ENCODE measurements at regions not wholly inside any gene's neighbourhood (a gene's known extent, or its start where the extent isn't known, plus 50 kb on each side); places are given as distances from the start of the nearest gene placed in this dataset.
A peak's percentile ranks its signal among the peaks of the same experiment; 100 is the strongest.

- no peaks in the 10 kb centered on the region for H3K4me1 ChIP-seq (ENCODE audit: control insufficient read depth, low read depth, low read length)
- no peak overlapping the region for H3K56ac ChIP-seq (ENCODE audit: low read length)
- no peak overlapping the region for H2AK5ac ChIP-seq (ENCODE audit: low read length)
- no peak overlapping the region for H2BK5ac ChIP-seq (ENCODE audit: low read length)
- no peak overlapping the region for H3K18ac ChIP-seq (ENCODE audit: low read length)
- H3K79me2 ChIP-seq (ENCODE audit: control insufficient read depth, insufficient read depth, low read length): no peaks in the 10 kb centered on the region
- no peak overlapping the region for H3K4ac ChIP-seq (ENCODE audit: low read depth, low read length)
- H3K23ac ChIP-seq (ENCODE audit: low read length): no peak overlapping the region
- H3K4me2 ChIP-seq (ENCODE audit: low read length): no peak overlapping the region
- no peak overlapping the region for H3K4me3 ChIP-seq (ENCODE audit: low read length)
- no peak overlapping the region for H4K5ac ChIP-seq (ENCODE audit: low read length)
- no CpG with 5 or more reads among the region's 1 CpG for WGBS (ENCODE audit: extremely low coverage, insufficient coverage, low lambda C conversion rate)
- H3K9ac ChIP-seq (ENCODE audit: low read length): no peak overlapping the region
- no peaks in the 10 kb centered on the region for H3K36me3 ChIP-seq (ENCODE audit: control insufficient read depth, insufficient read depth, low read length)
- H3K79me1 ChIP-seq (ENCODE audit: low read length): no peaks in the 10 kb centered on the region
- no peak for DNase-seq
- no peak overlapping the region for H2BK15ac ChIP-seq (replicated peaks; ENCODE audit: low read depth)
- no peak overlapping the region for H4K8ac ChIP-seq (ENCODE audit: low read depth, low read length)
- H3K27me3 ChIP-seq (ENCODE audit: insufficient read depth, low read length, poor library complexity): no peaks in the 10 kb centered on the region
- H3K27ac ChIP-seq (ENCODE audit: low read depth, low read length): no peak overlapping the region
- no peak overlapping the region for H2BK120ac ChIP-seq (ENCODE audit: low read depth, low read length)
Observed at GRCh38 chr11:105241136-105241535, 101.6 kb upstream of the CARD18 start.

GRCh38 chr11:105236664-105237063 is 97.1 kb upstream of the CARD18 start:
- Histone ChIP-seq H3K79me2 (ENCODE audit: control insufficient read depth, insufficient read depth, low read length) (no peaks in the 10 kb centered on the region), H3K9ac (ENCODE audit: low read length) (no peak overlapping the region), H2BK15ac (replicated peaks; ENCODE audit: low read depth) (no peak overlapping the region), H3K56ac (ENCODE audit: low read length) (no peak overlapping the region), H4K8ac (ENCODE audit: low read depth, low read length) (no peak overlapping the region), H3K4me1 (ENCODE audit: control insufficient read depth, low read depth, low read length) (no peaks in the 10 kb centered on the region), H4K5ac (ENCODE audit: low read length) (no peak overlapping the region), H2AK5ac (ENCODE audit: low read length) (no peak overlapping the region), H3K27ac (ENCODE audit: low read depth, low read length) (no peak overlapping the region), H2BK120ac (ENCODE audit: low read depth, low read length) (no peak overlapping the region), H3K27me3 (ENCODE audit: insufficient read depth, low read length, poor library complexity) (no peaks in the 10 kb centered on the region), H3K4ac (ENCODE audit: low read depth, low read length) (no peak overlapping the region), H2BK5ac (ENCODE audit: low read length) (no peak overlapping the region), H3K79me1 (ENCODE audit: low read length) (no peaks in the 10 kb centered on the region), H3K18ac (ENCODE audit: low read length) (no peak overlapping the region), H3K4me3 (ENCODE audit: low read length) (no peak overlapping the region), H3K4me2 (ENCODE audit: low read length) (no peak overlapping the region), H3K36me3 (ENCODE audit: control insufficient read depth, insufficient read depth, low read length) (no peaks in the 10 kb centered on the region), H3K23ac (ENCODE audit: low read length) (no peak overlapping the region)
- no peak for DNase-seq
- WGBS (ENCODE audit: extremely low coverage, insufficient coverage, low lambda C conversion rate): no CpG with 5 or more reads among the region's 2 CpGs

GRCh38 chr11:105233285-105233684 is 93.7 kb upstream of the CARD18 start:
- no peak overlapping the region for H3K4ac ChIP-seq (ENCODE audit: low read depth, low read length)
- H2BK120ac ChIP-seq (ENCODE audit: low read depth, low read length): no peak overlapping the region
- no peak for DNase-seq

GRCh38 chr11:105232021-105232420 is 92.5 kb upstream of the CARD18 start:
- no peak overlapping the region for H3K4me2 ChIP-seq (ENCODE audit: low read length)
- H3K27me3 ChIP-seq (ENCODE audit: insufficient read depth, low read length, poor library complexity): no peaks in the 10 kb centered on the region
- H3K56ac ChIP-seq (ENCODE audit: low read length): no peak overlapping the region
- no peak overlapping the region for H3K27ac ChIP-seq (ENCODE audit: low read depth, low read length)
- no CpG with 5 or more reads among the region's 1 CpG for WGBS (ENCODE audit: extremely low coverage, insufficient coverage, low lambda C conversion rate)
- no peak overlapping the region for H3K4me3 ChIP-seq (ENCODE audit: low read length)
- no peaks in the 10 kb centered on the region for H3K36me3 ChIP-seq (ENCODE audit: control insufficient read depth, insufficient read depth, low read length)
- H3K23ac ChIP-seq (ENCODE audit: low read length): no peak overlapping the region
- H3K79me2 ChIP-seq (ENCODE audit: control insufficient read depth, insufficient read depth, low read length): no peaks in the 10 kb centered on the region
- H2BK15ac ChIP-seq (replicated peaks; ENCODE audit: low read depth): no peak overlapping the region
- no peak overlapping the region for H3K9ac ChIP-seq (ENCODE audit: low read length)
- DNase-seq: no peak
- no peak overlapping the region for H3K4ac ChIP-seq (ENCODE audit: low read depth, low read length)
- H4K8ac ChIP-seq (ENCODE audit: low read depth, low read length): no peak overlapping the region
- no peak overlapping the region for H2BK5ac ChIP-seq (ENCODE audit: low read length)
- H3K4me1 ChIP-seq (ENCODE audit: control insufficient read depth, low read depth, low read length): no peaks in the 10 kb centered on the region
- H3K79me1 ChIP-seq (ENCODE audit: low read length): no peaks in the 10 kb centered on the region
- H3K18ac ChIP-seq (ENCODE audit: low read length): no peak overlapping the region
- no peak overlapping the region for H2BK120ac ChIP-seq (ENCODE audit: low read depth, low read length)
- no peak overlapping the region for H4K5ac ChIP-seq (ENCODE audit: low read length)
- H2AK5ac ChIP-seq (ENCODE audit: low read length): no peak overlapping the region

More at GRCh38 chr11:105233285-105233684, 93.7 kb upstream of the CARD18 start:
- H3K9ac ChIP-seq (ENCODE audit: low read length): no peak overlapping the region
- no peak overlapping the region for H3K27ac ChIP-seq (ENCODE audit: low read depth, low read length)
- no peak overlapping the region for H2BK5ac ChIP-seq (ENCODE audit: low read length)
- H3K18ac ChIP-seq (ENCODE audit: low read length): no peak overlapping the region
- H4K8ac ChIP-seq (ENCODE audit: low read depth, low read length): no peak overlapping the region
- H3K27me3 ChIP-seq (ENCODE audit: insufficient read depth, low read length, poor library complexity): no peaks in the 10 kb centered on the region
- H3K23ac ChIP-seq (ENCODE audit: low read length): no peak overlapping the region
- no peaks in the 10 kb centered on the region for H3K79me2 ChIP-seq (ENCODE audit: control insufficient read depth, insufficient read depth, low read length)
- H3K4me1 ChIP-seq (ENCODE audit: control insufficient read depth, low read depth, low read length): no peaks in the 10 kb centered on the region
- H3K4me2 ChIP-seq (ENCODE audit: low read length): no peak overlapping the region
- no peak overlapping the region for H4K5ac ChIP-seq (ENCODE audit: low read length)
- no peak overlapping the region for H2BK15ac ChIP-seq (replicated peaks; ENCODE audit: low read depth)
- no peak overlapping the region for H3K56ac ChIP-seq (ENCODE audit: low read length)
- no peaks in the 10 kb centered on the region for H3K36me3 ChIP-seq (ENCODE audit: control insufficient read depth, insufficient read depth, low read length)
- no peak overlapping the region for H3K4me3 ChIP-seq (ENCODE audit: low read length)
- H3K79me1 ChIP-seq (ENCODE audit: low read length): no peaks in the 10 kb centered on the region
- H2AK5ac ChIP-seq (ENCODE audit: low read length): no peak overlapping the region
- WGBS (ENCODE audit: extremely low coverage, insufficient coverage, low lambda C conversion rate): no CpG with 5 or more reads among the region's 1 CpG

GRCh38 chr11:105230586-105230985 is 91.0 kb upstream of the CARD18 start:
- no peak overlapping the region for H3K56ac ChIP-seq (ENCODE audit: low read length)
- H3K4ac ChIP-seq (ENCODE audit: low read depth, low read length): no peak overlapping the region
- no peak overlapping the region for H3K23ac ChIP-seq (ENCODE audit: low read length)
- no peaks in the 10 kb centered on the region for H3K4me1 ChIP-seq (ENCODE audit: control insufficient read depth, low read depth, low read length)
- no peaks in the 10 kb centered on the region for H3K36me3 ChIP-seq (ENCODE audit: control insufficient read depth, insufficient read depth, low read length)
- H3K18ac ChIP-seq (ENCODE audit: low read length): no peak overlapping the region
- H3K27me3 ChIP-seq (ENCODE audit: insufficient read depth, low read length, poor library complexity): no peaks in the 10 kb centered on the region
- H4K8ac ChIP-seq (ENCODE audit: low read depth, low read length): no peak overlapping the region
- no peak overlapping the region for H4K5ac ChIP-seq (ENCODE audit: low read length)
- no peak overlapping the region for H3K9ac ChIP-seq (ENCODE audit: low read length)
- H2BK120ac ChIP-seq (ENCODE audit: low read depth, low read length): no peak overlapping the region
- H3K79me1 ChIP-seq (ENCODE audit: low read length): no peaks in the 10 kb centered on the region
- no peak overlapping the region for H3K4me3 ChIP-seq (ENCODE audit: low read length)
- H2BK15ac ChIP-seq (replicated peaks; ENCODE audit: low read depth): no peak overlapping the region
- no CpG with 5 or more reads among the region's 1 CpG for WGBS (ENCODE audit: extremely low coverage, insufficient coverage, low lambda C conversion rate)
- no peaks in the 10 kb centered on the region for H3K79me2 ChIP-seq (ENCODE audit: control insufficient read depth, insufficient read depth, low read length)
- H3K4me2 ChIP-seq (ENCODE audit: low read length): no peak overlapping the region
- no peak overlapping the region for H2AK5ac ChIP-seq (ENCODE audit: low read length)
- H2BK5ac ChIP-seq (ENCODE audit: low read length): no peak overlapping the region
- no peak overlapping the region for H3K27ac ChIP-seq (ENCODE audit: low read depth, low read length)
- DNase-seq: peak; percentile 42

GRCh38 chr11:105229761-105230160 is 90.2 kb upstream of the CARD18 start:
- Histone ChIP-seq H3K4me2 (ENCODE audit: low read length) (no peak overlapping the region), H4K8ac (ENCODE audit: low read depth, low read length) (no peak overlapping the region), H3K36me3 (ENCODE audit: control insufficient read depth, insufficient read depth, low read length) (no peaks in the 10 kb centered on the region), H4K5ac (ENCODE audit: low read length) (no peak overlapping the region), H3K27me3 (ENCODE audit: insufficient read depth, low read length, poor library complexity) (no peaks in the 10 kb centered on the region), H3K79me1 (ENCODE audit: low read length) (no peaks in the 10 kb centered on the region), H3K9ac (ENCODE audit: low read length) (no peak overlapping the region), H2BK120ac (ENCODE audit: low read depth, low read length) (no peak overlapping the region), H2BK15ac (replicated peaks; ENCODE audit: low read depth) (no peak overlapping the region), H3K4me3 (ENCODE audit: low read length) (no peak overlapping the region), H3K4ac (ENCODE audit: low read depth, low read length) (no peak overlapping the region), H3K18ac (ENCODE audit: low read length) (no peak overlapping the region), H2BK5ac (ENCODE audit: low read length) (no peak overlapping the region), H3K56ac (ENCODE audit: low read length) (no peak overlapping the region), H3K23ac (ENCODE audit: low read length) (no peak overlapping the region), H3K79me2 (ENCODE audit: control insufficient read depth, insufficient read depth, low read length) (no peaks in the 10 kb centered on the region), H3K4me1 (ENCODE audit: control insufficient read depth, low read depth, low read length) (no peaks in the 10 kb centered on the region), H3K27ac (ENCODE audit: low read depth, low read length) (no peak overlapping the region), H2AK5ac (ENCODE audit: low read length) (no peak overlapping the region)
- DNase-seq: no peak
- no CpG with 5 or more reads among the region's 2 CpGs for WGBS (ENCODE audit: extremely low coverage, insufficient coverage, low lambda C conversion rate)
